H9 (cell line): ENCODE measurements at regions not wholly inside any gene's neighbourhood (a gene's known extent, or its start where the extent isn't known, plus 50 kb on each side); places are given as distances from the start of the nearest gene placed in this dataset.

Experiments
- DNase-seq: peaks from one replicate; pipeline ENCODE4 v3.0.0-alpha.2; 2017
- H2AFZ ChIP-seq: one replicate; pipeline ENCODE4 v1.6.1; 2013; ENCODE audit warnings: mild to moderate bottlenecking, low read length, control low read depth, moderate library complexity
- H2AK5ac ChIP-seq: 2 replicates; pipeline ENCODE4 v1.6.1; 2013; ENCODE audit warnings: low read length, control low read depth, mixed read lengths; ENCODE audit not compliant: insufficient read length
- H2BK120ac ChIP-seq: one replicate; pipeline ENCODE4 v1.6.1; 2013; ENCODE audit warnings: low read depth, mild to moderate bottlenecking, low read length, control low read depth, inconsistent platforms; ENCODE audit not compliant: poor library complexity, severe bottlenecking
- H2BK12ac ChIP-seq: 2 replicates; pipeline ENCODE4 v1.6.1; 2013; ENCODE audit warnings: low read length, control low read depth, mixed read lengths, low read depth; ENCODE audit not compliant: insufficient read length
- H2BK15ac ChIP-seq: 2 replicates; pipeline ENCODE4 v1.6.1; 2013; ENCODE audit warnings: low read depth, low read length, control low read depth
- H2BK20ac ChIP-seq: one replicate; pipeline ENCODE4 v1.6.1; 2013; ENCODE audit warnings: low read depth, mild to moderate bottlenecking, low read length, control low read depth, inconsistent platforms; ENCODE audit not compliant: poor library complexity, severe bottlenecking
- H2BK5ac ChIP-seq: 2 replicates; pipeline ENCODE4 v1.6.1; 2013; ENCODE audit warnings: low read length, control low read depth, mixed read lengths; ENCODE audit not compliant: insufficient read length
- H3K14ac ChIP-seq: 2 replicates; pipeline ENCODE4 v1.6.1; 2013; ENCODE audit warnings: low read length, control low read depth; ENCODE audit not compliant: insufficient read depth
- H3K18ac ChIP-seq: 2 replicates; pipeline ENCODE4 v1.6.1; 2013; ENCODE audit warnings: low read depth, mild to moderate bottlenecking, mixed read lengths, low read length, control low read depth; ENCODE audit not compliant: insufficient read length
- H3K23ac ChIP-seq: 2 replicates; pipeline ENCODE4 v1.6.1; 2013; ENCODE audit warnings: low read length, control low read depth, mixed read lengths, low read depth; ENCODE audit not compliant: insufficient read length
- H3K23me2 ChIP-seq: 2 replicates; pipeline ENCODE4 v1.6.1; 2013; ENCODE audit warnings: low read depth, mild to moderate bottlenecking, mixed read lengths, low read length, control low read depth; ENCODE audit not compliant: insufficient read length, poor library complexity, severe bottlenecking
- H3K27ac ChIP-seq: 2 replicates; pipeline ENCODE4 v1.5.1; 2013; ENCODE audit warnings: low read length, control low read depth, mixed read lengths, low read depth; ENCODE audit not compliant: insufficient read length
- H3K27me3 ChIP-seq: 2 replicates; pipeline ENCODE4 v1.6.1; 2013; ENCODE audit warnings: low read length, control low read depth, inconsistent platforms; ENCODE audit not compliant: insufficient read depth
- H3K4ac ChIP-seq: 2 replicates; pipeline ENCODE4 v1.6.1; 2013; ENCODE audit warnings: low read depth, mild to moderate bottlenecking, control low read depth, inconsistent platforms, low read length, moderate library complexity
- H3K4me1 ChIP-seq: 2 replicates; pipeline ENCODE4 v1.6.1; 2013; ENCODE audit warnings: low read length, control low read depth, inconsistent platforms; ENCODE audit not compliant: insufficient read depth
- H3K4me2 ChIP-seq: 2 replicates; pipeline ENCODE4 v1.6.1; 2013; ENCODE audit warnings: low read length, control low read depth, mixed read lengths; ENCODE audit not compliant: insufficient read length, insufficient read depth
- H3K56ac ChIP-seq: 2 replicates; pipeline ENCODE4 v1.6.1; 2013; ENCODE audit warnings: low read depth, mild to moderate bottlenecking, mixed read lengths, low read length, control low read depth; ENCODE audit not compliant: insufficient read length
- H3K79me1 ChIP-seq: 2 replicates; pipeline ENCODE4 v1.6.1; 2013; ENCODE audit warnings: low read depth, mild to moderate bottlenecking, moderate library complexity, low read length, control low read depth, inconsistent platforms; ENCODE audit not compliant: insufficient read depth, poor library complexity, severe bottlenecking
- H3K79me2 ChIP-seq: 2 replicates; pipeline ENCODE4 v1.6.1; 2013; ENCODE audit warnings: low read length, control low read depth, inconsistent platforms; ENCODE audit not compliant: insufficient read depth
- H3K9ac ChIP-seq: 2 replicates; pipeline ENCODE4 v1.6.1; 2013; ENCODE audit warnings: low read length, control low read depth, mixed read lengths; ENCODE audit not compliant: insufficient read length; ENCODE audit errors: extremely low read depth
- H3K9me3 ChIP-seq: one replicate; pipeline ENCODE4 v1.6.1; 2013; ENCODE audit warnings: low read depth, low read length, inconsistent platforms; ENCODE audit not compliant: control insufficient read depth
- H3T11ph ChIP-seq: one replicate; pipeline ENCODE4 v1.6.1; 2013; ENCODE audit warnings: mild to moderate bottlenecking, low read length, control low read depth, inconsistent platforms
- H4K20me1 ChIP-seq: one replicate; pipeline ENCODE4 v1.6.1; 2013; ENCODE audit not compliant: control insufficient read depth, insufficient read length, insufficient read depth
- H4K5ac ChIP-seq: 2 replicates; pipeline ENCODE4 v1.6.1; 2013; ENCODE audit warnings: low read depth, mild to moderate bottlenecking, mixed read lengths, low read length, control low read depth; ENCODE audit not compliant: insufficient read length
- H4K8ac ChIP-seq: replicated peaks from 2 replicates; pipeline ENCODE4 v1.6.1; 2013; ENCODE audit warnings: low read length, control low read depth, mixed read lengths, low read depth; ENCODE audit not compliant: insufficient read length
- H4K91ac ChIP-seq: 2 replicates; pipeline ENCODE4 v1.6.1; 2013; ENCODE audit warnings: low read depth, mild to moderate bottlenecking, moderate library complexity, mixed read lengths, low read length, control low read depth; ENCODE audit not compliant: insufficient read length
- H3K27ac Mint-ChIP-seq, 3 experiments: 2 replicates in 2 of 3; 3 replicates in 1 of 3; pipeline ENCODE4 v1.8.0; 2020 to 2021; ENCODE audit warnings: mixed read lengths in 3 of 3, mild to moderate bottlenecking in 1 of 3, moderate library complexity in 1 of 3
- H3K27me3 Mint-ChIP-seq: 2 replicates; pipeline ENCODE4 v1.8.0; 2021; ENCODE audit warnings: low read depth, mild to moderate bottlenecking, moderate library complexity, mixed read lengths
- H3K36me3 Mint-ChIP-seq, 3 experiments: 2 replicates in 2 of 3; 3 replicates in 1 of 3; pipeline ENCODE4 v1.8.0; 2020 to 2021; ENCODE audit warnings: low read depth in 3 of 3, mixed read lengths in 3 of 3; ENCODE audit not compliant: insufficient read depth in 1 of 3
- H3K4me1 Mint-ChIP-seq, 2 experiments: 2 replicates each; pipeline ENCODE4 v1.8.0; 2020; ENCODE audit warnings: mixed read lengths in 2 of 2
- H3K4me3 Mint-ChIP-seq, 2 experiments: 2 replicates in 1 of 2; 3 replicates in 1 of 2; pipeline ENCODE4 v1.8.0; 2020 to 2021; ENCODE audit warnings: mild to moderate bottlenecking in 2 of 2, mixed read lengths in 2 of 2, moderate library complexity in 1 of 2
- H3K9me3 Mint-ChIP-seq, 2 experiments: 2 replicates in 1 of 2; 3 replicates in 1 of 2; pipeline ENCODE4 v1.8.0; 2020; ENCODE audit warnings: mild to moderate bottlenecking in 2 of 2, mixed read lengths in 2 of 2, moderate library complexity in 1 of 2
- WGBS: extraction: QIAGEN DNeasy Blood & Tissue Kit; methylation state at CpG from one replicate; pipeline ENCODE4 v1.1.7; 2013; ENCODE audit warnings: missing lambda C conversion rate, low lambda C conversion rate, mixed read lengths; ENCODE audit not compliant: insufficient read length; ENCODE audit errors: extremely low coverage; 5-methylcytosine and 5-hydroxymethylcytosine counted together
- TF ChIP-seq, protein P1 (sequence below): fragments of 200-600 bp; sonication (generic); conservative IDR thresholded peaks from 3 replicates; pipeline ENCODE4 v1.8.0; 2021; ENCODE audit warnings: antibody characterized with exemption, mild to moderate bottlenecking

DNA sequence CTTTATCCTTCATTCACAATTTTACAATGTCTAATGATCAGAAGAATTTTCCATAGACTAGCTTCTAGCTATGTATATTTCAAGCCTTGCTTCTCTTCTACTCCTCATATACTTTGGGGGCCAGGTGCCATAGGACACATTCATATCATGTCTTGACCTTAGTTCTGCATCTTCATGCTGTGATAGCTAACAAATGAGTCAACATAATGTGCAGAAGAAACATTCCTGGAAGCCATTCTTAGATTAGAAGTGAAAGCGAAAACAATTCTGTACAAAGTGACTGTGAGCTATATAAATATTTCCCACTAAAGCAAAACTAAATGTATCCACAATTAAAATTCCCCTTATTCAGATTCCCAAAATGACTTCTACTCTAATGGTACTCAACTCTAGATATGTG is 320.2 kb upstream of the NREP start:
- H2BK20ac ChIP-seq = no peak overlapping the region
- H3K9ac ChIP-seq = no peak overlapping the region
- no peak overlapping the region for H3K14ac ChIP-seq
- H3K4ac ChIP-seq = no peak overlapping the region
- Mint-ChIP-seq H3K27me3 (no peaks in the 10 kb centered on the region), H3K9me3 (no peaks in the 10 kb centered on the region), H3K27ac (no peak overlapping the region), H3K4me3 (no peak overlapping the region), H3K36me3 (no peaks in the 10 kb centered on the region), H3K4me1 (no peaks in the 10 kb centered on the region)
- H3K18ac ChIP-seq = no peak overlapping the region
- no peak overlapping the region for H2AFZ ChIP-seq
- H2AK5ac ChIP-seq = no peak overlapping the region
- no peaks in the 10 kb centered on the region for H4K20me1 ChIP-seq
- TF ChIP-seq, protein P1, sequence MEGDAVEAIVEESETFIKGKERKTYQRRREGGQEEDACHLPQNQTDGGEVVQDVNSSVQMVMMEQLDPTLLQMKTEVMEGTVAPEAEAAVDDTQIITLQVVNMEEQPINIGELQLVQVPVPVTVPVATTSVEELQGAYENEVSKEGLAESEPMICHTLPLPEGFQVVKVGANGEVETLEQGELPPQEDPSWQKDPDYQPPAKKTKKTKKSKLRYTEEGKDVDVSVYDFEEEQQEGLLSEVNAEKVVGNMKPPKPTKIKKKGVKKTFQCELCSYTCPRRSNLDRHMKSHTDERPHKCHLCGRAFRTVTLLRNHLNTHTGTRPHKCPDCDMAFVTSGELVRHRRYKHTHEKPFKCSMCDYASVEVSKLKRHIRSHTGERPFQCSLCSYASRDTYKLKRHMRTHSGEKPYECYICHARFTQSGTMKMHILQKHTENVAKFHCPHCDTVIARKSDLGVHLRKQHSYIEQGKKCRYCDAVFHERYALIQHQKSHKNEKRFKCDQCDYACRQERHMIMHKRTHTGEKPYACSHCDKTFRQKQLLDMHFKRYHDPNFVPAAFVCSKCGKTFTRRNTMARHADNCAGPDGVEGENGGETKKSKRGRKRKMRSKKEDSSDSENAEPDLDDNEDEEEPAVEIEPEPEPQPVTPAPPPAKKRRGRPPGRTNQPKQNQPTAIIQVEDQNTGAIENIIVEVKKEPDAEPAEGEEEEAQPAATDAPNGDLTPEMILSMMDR = no peak
- no peak overlapping the region for H3K4me2 ChIP-seq
- H3K56ac ChIP-seq = no peak overlapping the region
- no peaks in the 10 kb centered on the region for H3K27me3 ChIP-seq
- WGBS = no CpG with 5 or more reads among the region's 1 CpG
- H3K4me1 ChIP-seq = no peaks in the 10 kb centered on the region
- H2BK12ac ChIP-seq = no peak overlapping the region
- H3K79me2 ChIP-seq = no peaks in the 10 kb centered on the region
- no peak overlapping the region for H4K91ac ChIP-seq
- H2BK120ac ChIP-seq = no peak overlapping the region
- H4K5ac ChIP-seq = no peak overlapping the region
- no peak overlapping the region for H2BK5ac ChIP-seq
- no peak overlapping the region for H4K8ac ChIP-seq
- DNase-seq = no peak
- H3K27ac ChIP-seq = no peak overlapping the region
- no peak overlapping the region for H3K23ac ChIP-seq
- H2BK15ac ChIP-seq = no peak overlapping the region
- no peaks in the 10 kb centered on the region for H3K79me1 ChIP-seq
- no peak overlapping the region for H3T11ph ChIP-seq
- no peaks in the 10 kb centered on the region for H3K23me2 ChIP-seq
- H3K9me3 ChIP-seq = no peaks in the 10 kb centered on the region
